ENCODE measurements at regions not wholly inside any gene's neighbourhood (a gene's known extent, or its start where the extent isn't known, plus 50 kb on each side); places are given as distances from the start of the nearest gene placed in this dataset.

GRCh38 chr10:59595593-59595992 lies 114.1 kb downstream of the SLC16A9 start:
- TF ChIP-seq CTCF (IDR thresholded peaks at IDR 0.05) (no peak), POLR2A (IDR thresholded peaks at IDR 0.05) (no peak), POLR2AphosphoS5 (IDR thresholded peaks at IDR 0.05; ENCODE audit: insufficient read depth in 1 of 2, low read depth in 1 of 2) (no peak)

Measured in vagina (tissue), 2 donors.